GM23338 (cell line): ENCODE measurements at regions not wholly inside any gene's neighbourhood (a gene's known extent, or its start where the extent isn't known, plus 50 kb on each side); places are given as distances from the start of the nearest gene placed in this dataset.

Source experiments
- CTCF ChIP-seq, 2 experiments: fragments of 200-600 bp in 1 of 2; sonication (generic) in 1 of 2; conservative IDR thresholded peaks; 2 replicates each; pipeline versions ENCODE4 v1.5.1 to v1.6.1; 2016 to 2017; ENCODE audit warnings: antibody characterized with exemption in 2 of 2, low read depth in 2 of 2, mild to moderate bottlenecking in 2 of 2, moderate library complexity in 1 of 2
- POLR2AphosphoS5 ChIP-seq: IDR thresholded peaks from 2 replicates; pipeline ENCODE4 v1.6.1; 2016; ENCODE audit warnings: antibody characterized with exemption, low read depth

- no peak for TF ChIP-seq CTCF (conservative IDR thresholded peaks at IDR 0.05; ENCODE audit: low read depth in 2 of 2)
- peak; percentile 50; the same call in 1 of the 2 replicates for TF ChIP-seq POLR2AphosphoS5
These were observed 62.1 kb upstream of the ACKR3 start for GRCh38 chr2:236507393-236508085.
